ENCODE measurements at regions not wholly inside any gene's neighbourhood (a gene's known extent, or its start where the extent isn't known, plus 50 kb on each side); places are given as distances from the start of the nearest gene placed in this dataset.
"Not testable (repeated sequence)": the region's sequence is repeated elsewhere in the genome, so short reads cannot be mapped to it uniquely, and the experiment has no call there.

DNA sequence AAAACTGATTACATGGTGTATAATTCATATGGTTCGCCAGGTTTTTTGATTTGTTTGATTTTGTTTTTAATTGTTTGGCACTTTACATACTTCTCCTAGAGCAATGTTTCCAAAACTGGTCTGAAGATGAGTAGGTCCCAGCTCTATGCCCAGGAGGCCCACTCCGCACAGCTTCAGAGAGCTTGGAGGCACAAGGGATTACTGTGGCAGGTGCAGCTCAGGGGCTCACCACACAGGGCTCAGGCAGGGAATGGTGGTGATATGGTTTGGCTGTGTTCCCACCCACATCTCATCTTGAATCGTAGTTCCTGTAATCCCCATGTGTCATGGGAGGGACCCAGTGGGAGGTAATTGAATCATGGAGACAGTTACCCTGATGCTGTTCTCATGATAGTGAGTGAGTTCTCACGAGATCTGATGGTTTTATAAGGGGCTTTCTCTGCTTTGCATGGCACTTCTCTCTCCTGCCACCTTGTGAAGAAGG, 296.6 kb downstream of the MED10 start:
- Mint-ChIP-seq H3K4me1 (ENCODE audit: unreplicated experiment) (peaks cover 9% of the 10 kb centered on the region), H3K27me3 (peaks cover 18% of the 10 kb centered on the region), H3K4me3 (no peak overlapping the region), H3K36me3 (no peaks in the 10 kb centered on the region), H3K9me3 (no peaks in the 10 kb centered on the region), H3K27ac (no peak overlapping the region)
- DNase-seq (ENCODE audit: extremely low spot score, unreplicated experiment), result no peak
- TF ChIP-seq, protein P1, sequence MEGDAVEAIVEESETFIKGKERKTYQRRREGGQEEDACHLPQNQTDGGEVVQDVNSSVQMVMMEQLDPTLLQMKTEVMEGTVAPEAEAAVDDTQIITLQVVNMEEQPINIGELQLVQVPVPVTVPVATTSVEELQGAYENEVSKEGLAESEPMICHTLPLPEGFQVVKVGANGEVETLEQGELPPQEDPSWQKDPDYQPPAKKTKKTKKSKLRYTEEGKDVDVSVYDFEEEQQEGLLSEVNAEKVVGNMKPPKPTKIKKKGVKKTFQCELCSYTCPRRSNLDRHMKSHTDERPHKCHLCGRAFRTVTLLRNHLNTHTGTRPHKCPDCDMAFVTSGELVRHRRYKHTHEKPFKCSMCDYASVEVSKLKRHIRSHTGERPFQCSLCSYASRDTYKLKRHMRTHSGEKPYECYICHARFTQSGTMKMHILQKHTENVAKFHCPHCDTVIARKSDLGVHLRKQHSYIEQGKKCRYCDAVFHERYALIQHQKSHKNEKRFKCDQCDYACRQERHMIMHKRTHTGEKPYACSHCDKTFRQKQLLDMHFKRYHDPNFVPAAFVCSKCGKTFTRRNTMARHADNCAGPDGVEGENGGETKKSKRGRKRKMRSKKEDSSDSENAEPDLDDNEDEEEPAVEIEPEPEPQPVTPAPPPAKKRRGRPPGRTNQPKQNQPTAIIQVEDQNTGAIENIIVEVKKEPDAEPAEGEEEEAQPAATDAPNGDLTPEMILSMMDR (conservative IDR thresholded peaks at IDR 0.05), result no peak

DNA sequence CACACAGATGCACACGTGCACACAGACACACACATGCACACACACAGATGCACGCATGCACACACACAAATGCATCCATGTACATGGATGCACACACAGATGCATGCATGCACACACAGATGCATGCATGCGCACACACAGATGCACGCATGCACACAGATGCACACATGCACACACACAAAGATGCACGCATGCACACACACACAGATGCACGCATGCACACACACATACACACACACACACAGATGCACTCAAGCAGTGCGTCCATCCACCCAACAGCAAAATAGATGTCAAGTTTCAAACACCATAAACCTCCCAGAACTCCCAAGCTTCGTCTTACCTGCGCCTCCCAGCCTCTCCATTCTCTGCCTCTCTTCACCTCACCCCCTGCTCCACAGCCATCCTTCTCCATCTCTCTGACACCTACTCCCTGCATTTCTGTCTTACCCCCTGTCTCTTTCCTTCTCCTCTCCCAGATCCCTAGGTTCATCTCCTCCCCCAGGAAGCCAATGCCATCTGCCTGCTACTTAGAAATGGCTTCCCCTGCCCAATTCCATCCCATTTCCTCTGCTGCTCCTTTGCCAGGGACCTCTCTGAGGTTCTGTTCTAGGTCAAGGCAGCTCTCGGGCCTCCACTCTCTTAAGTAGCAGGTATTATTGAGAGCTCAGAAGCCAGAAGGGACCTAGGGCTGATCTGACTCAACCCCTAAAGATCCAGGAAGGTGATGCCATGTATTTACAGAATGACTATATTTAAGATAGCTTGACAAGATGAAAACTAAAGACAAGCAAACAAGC, 297.2 kb downstream of the MED10 start:
- H3K9me3 Mint-ChIP-seq, result no peaks in the 10 kb centered on the region
- no peak overlapping the region for H3K4me3 Mint-ChIP-seq
- peaks cover 22% of the 10 kb centered on the region for H3K27me3 Mint-ChIP-seq
- DNase-seq (ENCODE audit: extremely low spot score, unreplicated experiment), result no peak
- no peak overlapping the region for H3K27ac Mint-ChIP-seq
- H3K4me1 Mint-ChIP-seq (ENCODE audit: unreplicated experiment), result peaks cover 9% of the 10 kb centered on the region
- TF ChIP-seq, protein P1 (conservative IDR thresholded peaks at IDR 0.05), result no peak
- no peaks in the 10 kb centered on the region for H3K36me3 Mint-ChIP-seq

DNA sequence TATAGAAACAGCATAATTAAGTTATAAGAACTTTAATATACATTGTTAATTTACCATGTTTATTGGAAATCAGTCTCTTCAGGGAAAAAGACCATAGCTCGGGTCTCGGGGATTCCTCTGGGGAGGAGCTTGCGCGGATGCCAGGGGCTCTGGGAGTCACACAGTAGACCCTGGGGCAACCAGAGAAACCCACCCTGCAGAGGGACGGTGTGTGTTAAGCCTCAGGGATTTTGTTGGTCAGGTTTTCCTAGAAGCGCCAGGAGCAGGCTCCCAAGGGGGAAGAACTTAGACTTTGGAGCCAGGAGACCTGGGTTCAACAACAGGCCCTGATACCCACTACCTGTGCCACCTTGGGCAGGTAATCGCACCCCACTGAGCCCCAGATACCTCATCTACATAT, 297.9 kb downstream of the MED10 start:
- Mint-ChIP-seq H3K36me3 (no peaks in the 10 kb centered on the region), H3K27me3 (peaks cover 23% of the 10 kb centered on the region), H3K4me1 (ENCODE audit: unreplicated experiment) (peaks cover 9% of the 10 kb centered on the region), H3K9me3 (no peaks in the 10 kb centered on the region), H3K4me3 (no peak overlapping the region), H3K27ac (no peak overlapping the region)
- TF ChIP-seq, protein P1 (conservative IDR thresholded peaks at IDR 0.05), result no peak
- DNase-seq (ENCODE audit: extremely low spot score, unreplicated experiment), result no peak

DNA sequence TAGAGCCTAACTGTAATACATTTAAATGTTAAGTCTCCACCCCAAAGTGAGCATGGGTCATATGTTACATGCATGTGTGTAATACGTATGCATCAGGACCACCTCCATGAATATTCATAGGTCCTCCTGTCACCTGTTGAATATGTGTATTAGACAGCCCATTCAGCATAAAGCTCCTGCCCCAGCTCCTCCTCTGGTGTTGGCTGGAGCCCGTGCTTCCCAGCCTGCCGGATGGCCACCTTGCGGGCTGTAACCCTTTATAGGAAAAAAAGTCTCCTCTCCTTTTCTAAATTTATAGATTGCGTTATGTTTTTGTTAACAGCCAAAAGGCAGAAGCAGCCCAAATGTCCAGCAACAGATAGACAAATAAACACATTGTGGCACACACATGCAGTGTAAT, 299.5 kb downstream of the MED10 start:
- TF ChIP-seq, protein P1 (conservative IDR thresholded peaks at IDR 0.05), result no peak
- Mint-ChIP-seq H3K4me3 (no peak overlapping the region), H3K4me1 (ENCODE audit: unreplicated experiment) (peaks cover 5% of the 10 kb centered on the region), H3K9me3 (peaks cover 5% of the 10 kb centered on the region), H3K27ac (no peak overlapping the region), H3K27me3 (peaks cover 22% of the 10 kb centered on the region), H3K36me3 (no peaks in the 10 kb centered on the region)
- DNase-seq (ENCODE audit: extremely low spot score, unreplicated experiment), result no peak

DNA sequence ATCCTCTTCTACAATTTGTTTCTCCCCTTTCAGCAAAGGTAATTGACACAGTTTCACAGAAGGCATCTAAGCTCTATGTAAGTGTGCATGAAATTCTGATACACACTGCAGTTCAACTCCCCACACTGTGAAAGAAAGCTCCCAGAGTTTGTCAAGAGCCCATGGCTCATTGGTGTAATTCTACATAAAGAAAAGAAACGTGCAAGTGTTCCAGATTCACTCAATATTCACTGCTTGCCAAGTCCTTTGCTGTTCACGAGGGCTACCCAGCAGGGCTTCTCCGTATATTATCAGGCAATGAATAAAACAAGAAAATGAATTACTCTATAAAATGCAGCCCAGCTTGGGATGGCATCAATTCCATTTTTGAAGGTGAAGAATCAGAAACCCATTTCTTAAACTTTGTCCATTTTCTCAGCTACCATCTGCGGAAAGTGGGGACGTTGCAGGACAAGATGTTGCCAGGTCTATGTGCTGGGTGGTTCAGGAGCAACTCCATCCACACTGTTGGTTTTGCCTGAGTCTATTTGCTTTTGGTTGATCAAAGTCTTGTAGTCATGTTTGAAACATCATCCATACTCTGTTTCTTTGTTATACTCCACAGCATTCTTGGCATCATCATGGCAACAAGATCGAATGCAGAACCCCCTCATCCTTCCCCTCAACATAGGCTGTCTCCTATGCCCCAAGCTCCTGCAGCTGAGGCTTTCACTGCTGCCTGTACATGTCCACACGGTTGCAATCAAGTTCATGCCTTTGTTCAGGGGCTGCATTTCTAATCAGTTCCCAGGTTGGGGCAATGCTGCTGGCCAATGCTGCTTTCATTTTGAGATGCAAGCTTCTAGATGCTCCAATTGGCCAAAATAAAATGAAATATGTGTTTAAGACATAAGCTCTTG, 301.8 kb downstream of the MED10 start:
- H3K27me3 Mint-ChIP-seq, result peaks cover 21% of the 10 kb centered on the region
- no peak for DNase-seq (ENCODE audit: extremely low spot score, unreplicated experiment)
- TF ChIP-seq, protein P1 (conservative IDR thresholded peaks at IDR 0.05), result no peak
- no peak overlapping the region for H3K4me3 Mint-ChIP-seq
- H3K36me3 Mint-ChIP-seq, result no peaks in the 10 kb centered on the region
- H3K4me1 Mint-ChIP-seq (ENCODE audit: unreplicated experiment), result no peaks in the 10 kb centered on the region
- H3K27ac Mint-ChIP-seq, result no peak overlapping the region
- peaks cover 7% of the 10 kb centered on the region for H3K9me3 Mint-ChIP-seq

DNA sequence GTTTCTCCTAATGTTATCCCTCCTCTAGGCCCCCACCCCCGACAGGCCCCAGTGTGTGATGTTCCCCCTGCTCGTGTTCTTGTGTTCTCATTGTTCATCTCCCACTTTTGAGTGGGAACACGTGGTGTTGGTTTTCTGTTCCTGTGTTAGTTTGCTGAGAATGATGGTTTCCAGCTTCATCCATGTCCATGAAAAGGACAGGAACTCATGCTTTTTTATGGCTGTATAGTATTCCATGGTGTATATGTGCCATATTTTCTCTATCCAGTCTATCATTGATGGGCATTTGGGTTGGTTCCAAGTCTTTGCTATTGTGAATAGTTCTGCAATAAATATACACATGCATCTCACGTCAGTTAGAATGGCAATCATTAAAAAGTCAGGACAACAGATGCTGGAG, 305.9 kb downstream of the MED10 start:
- H3K9me3 Mint-ChIP-seq; H3K36me3 Mint-ChIP-seq; H3K4me1 Mint-ChIP-seq (ENCODE audit: unreplicated experiment); H3K27ac Mint-ChIP-seq; DNase-seq (ENCODE audit: extremely low spot score, unreplicated experiment); H3K4me3 Mint-ChIP-seq: not testable (repeated sequence)
- H3K27me3 Mint-ChIP-seq, result peaks cover 24% of the 10 kb centered on the region
